HS-27A (cell line): ENCODE measurements at regions not wholly inside any gene's neighbourhood (a gene's known extent, or its start where the extent isn't known, plus 50 kb on each side); places are given as distances from the start of the nearest gene placed in this dataset.
"Not testable (repeated sequence)": the region's sequence is repeated elsewhere in the genome, so short reads cannot be mapped to it uniquely, and the experiment has no call there.

Experiments
- DNase-seq: peaks from one replicate; pipeline ENCODE4 v3.0.0-alpha.2; 2012; ENCODE audit warnings: low read depth, missing footprints

- no peak for DNase-seq
Measured at GRCh38 chr18:67134911-67135310, 381.6 kb downstream of the DSEL start.

GRCh38 chr18:67133669-67134068 lies 382.9 kb downstream of the DSEL start:
- no peak for DNase-seq

GRCh38 chr18:67132919-67133318 lies 383.6 kb downstream of the DSEL start:
- no peak for DNase-seq

- no peak for DNase-seq
Measured at GRCh38 chr18:67131498-67131897, 385.0 kb downstream of the DSEL start.

- DNase-seq, result not testable (repeated sequence)
Measured at GRCh38 chr18:67126751-67127150, 389.8 kb downstream of the DSEL start.

GRCh38 chr18:67123901-67124300 lies 392.6 kb downstream of the DSEL start:
- DNase-seq, result no peak

GRCh38 chr18:67117804-67118203 lies 398.7 kb downstream of the DSEL start:
- DNase-seq, result no peak

- DNase-seq, result no peak
Measured at GRCh38 chr18:67109535-67109934, 407.0 kb downstream of the DSEL start.

- no peak for DNase-seq
Measured at GRCh38 chr18:67108894-67109293, 407.6 kb downstream of the DSEL start.

- DNase-seq, result peak; percentile 23
Measured at GRCh38 chr18:67104700-67105284, 411.7 kb downstream of the DSEL start.

- no peak for DNase-seq
Measured at GRCh38 chr18:67094123-67094522, 422.4 kb downstream of the DSEL start.

GRCh38 chr18:67092141-67092540 lies 424.4 kb downstream of the DSEL start:
- no peak for DNase-seq

- DNase-seq, result no peak
Measured at GRCh38 chr18:67081482-67082211, 434.9 kb downstream of the DSEL start.

- DNase-seq, result no peak
Measured at GRCh38 chr18:67080601-67081000, 435.9 kb downstream of the DSEL start.

GRCh38 chr18:67074309-67074708 lies 442.2 kb downstream of the DSEL start:
- DNase-seq, result no peak

GRCh38 chr18:67072791-67073190 lies 443.7 kb downstream of the DSEL start:
- DNase-seq, result no peak

- no peak for DNase-seq
Measured at GRCh38 chr18:67068608-67069007, 447.9 kb downstream of the DSEL start.

GRCh38 chr18:67047334-67047733 lies 443.4 kb upstream of the CDH19 start:
- no peak for DNase-seq

- DNase-seq, result no peak
Measured at GRCh38 chr18:67043276-67043675, 439.4 kb upstream of the CDH19 start.

- DNase-seq, result no peak
Measured at GRCh38 chr18:67041334-67041733, 437.4 kb upstream of the CDH19 start.

GRCh38 chr18:67035026-67035425 lies 431.1 kb upstream of the CDH19 start:
- DNase-seq, result no peak

- no peak for DNase-seq
Measured at GRCh38 chr18:67023059-67023458, 419.2 kb upstream of the CDH19 start.

GRCh38 chr18:67010919-67011318 lies 407.0 kb upstream of the CDH19 start:
- no peak for DNase-seq

GRCh38 chr18:67007999-67008398 lies 404.1 kb upstream of the CDH19 start:
- no peak for DNase-seq
